HG02678 (cell line): ENCODE measurements at regions not wholly inside any gene's neighbourhood (a gene's known extent, or its start where the extent isn't known, plus 50 kb on each side); places are given as distances from the start of the nearest gene placed in this dataset.

Experiments used
- ATAC-seq: cut with Tn5 transposase; IDR thresholded peaks from one replicate; pipeline ENCODE4 v1.9.1; 2021; ENCODE audit warnings: mild to moderate bottlenecking, moderate library complexity; ENCODE audit not compliant: unreplicated experiment

- ATAC-seq = no peak
Measured at GRCh38 chr2:105150231-105150630, 91.3 kb upstream of the GPR45 start.

GRCh38 chr2:105154119-105154818, 87.3 kb upstream of the GPR45 start:
- no peak for ATAC-seq

- ATAC-seq = no peak
Measured at GRCh38 chr2:105156166-105156565, 85.4 kb upstream of the GPR45 start.

- no peak for ATAC-seq
Measured at GRCh38 chr2:105158002-105158401, 83.5 kb upstream of the GPR45 start.

- ATAC-seq = no peak
Measured at GRCh38 chr2:105166688-105167087, 74.9 kb upstream of the GPR45 start.

GRCh38 chr2:105168543-105168942, 73.0 kb upstream of the GPR45 start:
- ATAC-seq = no peak

GRCh38 chr2:105175231-105175630, 66.3 kb upstream of the GPR45 start:
- no peak for ATAC-seq

- ATAC-seq = no peak
Measured at GRCh38 chr2:105176429-105176828, 65.1 kb upstream of the GPR45 start.

GRCh38 chr2:105177008-105177407, 64.5 kb upstream of the GPR45 start:
- ATAC-seq = no peak

- ATAC-seq = no peak
Measured at GRCh38 chr2:105177536-105178254, 63.8 kb upstream of the GPR45 start.

- no peak for ATAC-seq
Measured at GRCh38 chr2:105179469-105180372, 61.8 kb upstream of the GPR45 start.

- no peak for ATAC-seq
Measured at GRCh38 chr2:105180491-105180972, 61.0 kb upstream of the GPR45 start.

- no peak for ATAC-seq
Measured at GRCh38 chr2:105181282-105181681, 60.3 kb upstream of the GPR45 start.

GRCh38 chr2:105183555-105184323, 57.8 kb upstream of the GPR45 start:
- peak; percentile 51 for ATAC-seq

GRCh38 chr2:105184420-105184819, 57.1 kb upstream of the GPR45 start:
- no peak for ATAC-seq

GRCh38 chr2:105186967-105187498, 54.5 kb upstream of the GPR45 start:
- ATAC-seq = no peak

- no peak for ATAC-seq
Measured at GRCh38 chr2:105187531-105187930, 54.0 kb upstream of the GPR45 start.

GRCh38 chr2:105188343-105188742, 53.2 kb upstream of the GPR45 start:
- no peak for ATAC-seq
